ENCODE measurements at regions not wholly inside any gene's neighbourhood (a gene's known extent, or its start where the extent isn't known, plus 50 kb on each side); places are given as distances from the start of the nearest gene placed in this dataset.
"Not testable (repeated sequence)": the region's sequence is repeated elsewhere in the genome, so short reads cannot be mapped to it uniquely, and the experiment has no call there.

DNA sequence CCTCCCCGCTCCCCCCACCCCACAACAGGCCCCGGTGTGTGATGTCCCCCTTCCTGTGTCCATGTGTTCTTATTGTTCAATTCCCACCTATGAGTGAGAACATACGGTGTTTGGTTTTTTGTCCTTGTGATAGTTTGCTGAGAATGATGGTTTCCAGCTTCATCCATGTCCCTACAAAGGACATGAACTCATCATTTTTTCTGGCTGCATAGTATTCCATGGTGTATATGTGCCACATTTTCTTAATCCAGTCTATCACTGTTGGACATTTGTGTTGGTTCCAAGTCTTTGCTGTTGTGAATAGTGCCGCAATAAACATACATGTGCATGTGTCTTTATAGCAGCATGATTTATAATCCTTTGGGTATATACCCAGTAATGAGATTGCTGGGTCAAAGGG, 104.3 kb downstream of the MTPN start:
- POLR2A ChIA-PET; BruUV-seq (replicated peaks); intact Hi-C loops (cut with micrococcal nuclease; ENCODE audit: unreplicated experiment): not testable (repeated sequence)

DNA sequence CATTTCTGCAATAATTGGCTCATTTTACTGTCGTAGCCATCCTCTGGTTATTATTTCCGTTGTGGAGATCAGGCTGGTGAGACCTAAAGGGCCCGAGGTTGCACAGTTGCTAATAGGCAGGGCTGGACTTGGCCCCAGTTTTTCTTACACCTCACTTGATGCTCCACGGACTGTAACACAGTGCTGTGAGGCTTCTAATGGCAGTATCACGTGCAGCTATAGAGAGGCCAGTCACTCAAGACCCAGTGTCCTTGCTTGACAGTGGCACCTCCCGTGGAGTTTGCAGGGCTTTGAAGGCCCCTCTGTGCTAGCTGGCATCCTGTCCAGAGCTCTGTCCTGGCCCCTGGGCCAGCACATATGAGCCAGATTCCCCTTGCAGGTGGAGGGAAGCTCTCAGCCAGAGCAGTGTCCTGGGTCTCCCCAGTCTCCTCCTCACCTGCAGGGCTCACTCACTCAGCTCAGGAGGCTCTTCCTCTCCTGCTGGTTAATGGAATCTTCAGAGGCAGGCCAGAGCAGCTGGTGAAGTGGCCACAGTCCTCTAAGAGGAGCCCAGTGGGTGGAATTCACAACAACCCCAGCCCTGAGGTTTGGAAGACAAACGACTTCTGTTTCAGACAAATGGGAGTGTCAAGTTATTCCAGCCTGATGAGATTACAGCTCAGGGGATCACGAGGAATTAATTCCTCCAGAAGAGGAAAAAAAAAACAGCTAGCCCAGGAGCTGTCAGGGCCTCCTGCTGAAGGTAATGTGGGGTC, 114.2 kb upstream of the FAM180A start:
- no peak for DNase-seq
- BruUV-seq (replicated peaks): no TSS peak
- Histone ChIP-seq H3K4me1 (no peaks in the 10 kb centered on the region), H3K4me3 (ENCODE audit: low read depth, low read length) (no peak overlapping the region), H3K27me3 (replicated peaks; ENCODE audit: control insufficient read depth, insufficient read depth, low read length) (no peaks in the 10 kb centered on the region), H3K36me3 (ENCODE audit: control insufficient read depth, insufficient read depth, low read length) (no peaks in the 10 kb centered on the region), H3K9me3 (peaks cover 7% of the 10 kb centered on the region; the same call in 1 of the 2 replicates)
- intact Hi-C loops (cut with micrococcal nuclease; ENCODE audit: unreplicated experiment): no loop called here
- CTCF ChIA-PET: no interaction called here
- Mint-ChIP-seq H3K9me3 (ENCODE audit: unreplicated experiment) (peaks cover 13% of the 10 kb centered on the region), H3K27me3 (ENCODE audit: insufficient read depth, unreplicated experiment) (no peaks in the 10 kb centered on the region), H3K4me1 (ENCODE audit: low read depth, unreplicated experiment) (peaks cover 7% of the 10 kb centered on the region), H3K36me3 (ENCODE audit: insufficient read depth, unreplicated experiment) (no peaks in the 10 kb centered on the region), H3K27ac (ENCODE audit: unreplicated experiment) (no peak overlapping the region), H3K4me3 (ENCODE audit: unreplicated experiment) (no peak overlapping the region)
- POLR2A ChIA-PET: no interaction called here
- TF ChIP-seq, protein P1, sequence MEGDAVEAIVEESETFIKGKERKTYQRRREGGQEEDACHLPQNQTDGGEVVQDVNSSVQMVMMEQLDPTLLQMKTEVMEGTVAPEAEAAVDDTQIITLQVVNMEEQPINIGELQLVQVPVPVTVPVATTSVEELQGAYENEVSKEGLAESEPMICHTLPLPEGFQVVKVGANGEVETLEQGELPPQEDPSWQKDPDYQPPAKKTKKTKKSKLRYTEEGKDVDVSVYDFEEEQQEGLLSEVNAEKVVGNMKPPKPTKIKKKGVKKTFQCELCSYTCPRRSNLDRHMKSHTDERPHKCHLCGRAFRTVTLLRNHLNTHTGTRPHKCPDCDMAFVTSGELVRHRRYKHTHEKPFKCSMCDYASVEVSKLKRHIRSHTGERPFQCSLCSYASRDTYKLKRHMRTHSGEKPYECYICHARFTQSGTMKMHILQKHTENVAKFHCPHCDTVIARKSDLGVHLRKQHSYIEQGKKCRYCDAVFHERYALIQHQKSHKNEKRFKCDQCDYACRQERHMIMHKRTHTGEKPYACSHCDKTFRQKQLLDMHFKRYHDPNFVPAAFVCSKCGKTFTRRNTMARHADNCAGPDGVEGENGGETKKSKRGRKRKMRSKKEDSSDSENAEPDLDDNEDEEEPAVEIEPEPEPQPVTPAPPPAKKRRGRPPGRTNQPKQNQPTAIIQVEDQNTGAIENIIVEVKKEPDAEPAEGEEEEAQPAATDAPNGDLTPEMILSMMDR (IDR thresholded peaks at IDR 0.05; ENCODE audit: insufficient read depth in 1 of 2, low read depth in 1 of 2, low read length in 1 of 2, severe bottlenecking in 1 of 2, unreplicated experiment in 1 of 2): no peak

More for the DNA sequence above, 104.3 kb downstream of the MTPN start:
- H3K27ac Mint-ChIP-seq (ENCODE audit: unreplicated experiment); DNase-seq; H3K36me3 Mint-ChIP-seq (ENCODE audit: insufficient read depth, unreplicated experiment); CTCF ChIA-PET; H3K9me3 ChIP-seq; H3K4me1 ChIP-seq; H3K27me3 Mint-ChIP-seq (ENCODE audit: insufficient read depth, unreplicated experiment); H3K4me3 Mint-ChIP-seq (ENCODE audit: unreplicated experiment); H3K9me3 Mint-ChIP-seq (ENCODE audit: unreplicated experiment); H3K36me3 ChIP-seq (ENCODE audit: control insufficient read depth, insufficient read depth, low read length); H3K4me1 Mint-ChIP-seq (ENCODE audit: low read depth, unreplicated experiment); H3K4me3 ChIP-seq (ENCODE audit: low read depth, low read length); H3K27me3 ChIP-seq (replicated peaks; ENCODE audit: control insufficient read depth, insufficient read depth, low read length): not testable (repeated sequence)

DNA sequence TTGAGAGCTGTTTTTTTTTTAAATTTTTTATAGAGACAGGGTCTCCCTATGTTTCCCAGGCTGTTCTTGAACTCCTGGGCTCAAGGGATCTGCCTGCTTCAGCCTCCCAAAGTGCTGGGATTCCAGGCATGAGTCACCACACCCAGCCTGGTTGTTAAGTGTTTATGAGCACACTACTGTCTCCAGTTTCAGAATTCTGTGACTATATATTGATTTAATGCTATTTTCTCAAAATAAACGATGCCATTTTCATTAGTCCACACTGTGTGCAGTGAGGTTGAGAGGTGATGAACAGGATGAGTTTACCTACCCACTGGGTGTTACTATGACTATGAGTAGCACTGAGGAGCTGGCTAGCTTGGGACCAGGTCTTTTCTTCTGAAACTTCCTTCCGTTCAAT, 110.9 kb upstream of the FAM180A start:
- BruUV-seq (replicated peaks): no TSS peak
- H3K9me3 Mint-ChIP-seq (ENCODE audit: unreplicated experiment): peaks cover 21% of the 10 kb centered on the region
- TF ChIP-seq, protein P1 (IDR thresholded peaks at IDR 0.05; ENCODE audit: insufficient read depth in 1 of 2, low read depth in 1 of 2, low read length in 1 of 2, severe bottlenecking in 1 of 2, unreplicated experiment in 1 of 2): no peak
- POLR2A ChIA-PET: no interaction called here
- H3K4me1 Mint-ChIP-seq (ENCODE audit: low read depth, unreplicated experiment): peaks cover 7% of the 10 kb centered on the region
- Histone ChIP-seq H3K4me1 (no peaks in the 10 kb centered on the region), H3K27me3 (replicated peaks; ENCODE audit: control insufficient read depth, insufficient read depth, low read length) (no peaks in the 10 kb centered on the region), H3K36me3 (ENCODE audit: control insufficient read depth, insufficient read depth, low read length) (no peaks in the 10 kb centered on the region), H3K9me3 (peaks cover 7% of the 10 kb centered on the region), H3K4me3 (ENCODE audit: low read depth, low read length) (no peak overlapping the region)
- H3K27me3 Mint-ChIP-seq (ENCODE audit: insufficient read depth, unreplicated experiment): no peaks in the 10 kb centered on the region
- no peak overlapping the region for H3K27ac Mint-ChIP-seq (ENCODE audit: unreplicated experiment)
- no peak for DNase-seq
- H3K36me3 Mint-ChIP-seq (ENCODE audit: insufficient read depth, unreplicated experiment): no peaks in the 10 kb centered on the region
- intact Hi-C loops (cut with micrococcal nuclease; ENCODE audit: unreplicated experiment): no loop called here
- H3K4me3 Mint-ChIP-seq (ENCODE audit: unreplicated experiment): no peak overlapping the region
- CTCF ChIA-PET: no interaction called here

All from Caco-2 (cell line).